ENCODE measurements at regions not wholly inside any gene's neighbourhood (a gene's known extent, or its start where the extent isn't known, plus 50 kb on each side); places are given as distances from the start of the nearest gene placed in this dataset.

GRCh38 chr2:215625207-215625606 is 189.3 kb upstream of the FN1 start:
- TF ChIP-seq, protein P1, sequence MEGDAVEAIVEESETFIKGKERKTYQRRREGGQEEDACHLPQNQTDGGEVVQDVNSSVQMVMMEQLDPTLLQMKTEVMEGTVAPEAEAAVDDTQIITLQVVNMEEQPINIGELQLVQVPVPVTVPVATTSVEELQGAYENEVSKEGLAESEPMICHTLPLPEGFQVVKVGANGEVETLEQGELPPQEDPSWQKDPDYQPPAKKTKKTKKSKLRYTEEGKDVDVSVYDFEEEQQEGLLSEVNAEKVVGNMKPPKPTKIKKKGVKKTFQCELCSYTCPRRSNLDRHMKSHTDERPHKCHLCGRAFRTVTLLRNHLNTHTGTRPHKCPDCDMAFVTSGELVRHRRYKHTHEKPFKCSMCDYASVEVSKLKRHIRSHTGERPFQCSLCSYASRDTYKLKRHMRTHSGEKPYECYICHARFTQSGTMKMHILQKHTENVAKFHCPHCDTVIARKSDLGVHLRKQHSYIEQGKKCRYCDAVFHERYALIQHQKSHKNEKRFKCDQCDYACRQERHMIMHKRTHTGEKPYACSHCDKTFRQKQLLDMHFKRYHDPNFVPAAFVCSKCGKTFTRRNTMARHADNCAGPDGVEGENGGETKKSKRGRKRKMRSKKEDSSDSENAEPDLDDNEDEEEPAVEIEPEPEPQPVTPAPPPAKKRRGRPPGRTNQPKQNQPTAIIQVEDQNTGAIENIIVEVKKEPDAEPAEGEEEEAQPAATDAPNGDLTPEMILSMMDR (conservative IDR thresholded peaks at IDR 0.05; ENCODE audit: low read length): no peak
- no peak for TF ChIP-seq EZH2phosphoT487 (IDR thresholded peaks at IDR 0.05; ENCODE audit: borderline replicate concordance)
